ENCODE measurements at regions not wholly inside any gene's neighbourhood (a gene's known extent, or its start where the extent isn't known, plus 50 kb on each side); places are given as distances from the start of the nearest gene placed in this dataset.
"Not testable (repeated sequence)": the region's sequence is repeated elsewhere in the genome, so short reads cannot be mapped to it uniquely, and the experiment has no call there.

- DNase-seq (ENCODE audit: low read depth) = no peak
Measured at GRCh38 chrX:148080593-148080992, 99.5 kb downstream of the FMR1NB start.

- DNase-seq (ENCODE audit: low read depth) = no peak
Measured at GRCh38 chrX:148084611-148085010, 103.5 kb downstream of the FMR1NB start.

- no peak for DNase-seq (ENCODE audit: low read depth)
Measured at GRCh38 chrX:148120151-148120550, 139.0 kb downstream of the FMR1NB start.

- DNase-seq (ENCODE audit: low read depth) = no peak
Measured at GRCh38 chrX:148120999-148121623, 140.0 kb downstream of the FMR1NB start.

GRCh38 chrX:148128872-148129505 is 147.9 kb downstream of the FMR1NB start:
- DNase-seq (ENCODE audit: low read depth) = not testable (repeated sequence)

- DNase-seq (ENCODE audit: low read depth) = no peak
Measured at GRCh38 chrX:148133105-148133725, 152.1 kb downstream of the FMR1NB start.

GRCh38 chrX:148134578-148134977 is 153.4 kb downstream of the FMR1NB start:
- no peak for DNase-seq (ENCODE audit: low read depth)

- DNase-seq (ENCODE audit: low read depth) = no peak
Measured at GRCh38 chrX:148135738-148136137, 154.6 kb downstream of the FMR1NB start.

- no peak for DNase-seq (ENCODE audit: low read depth)
Measured at GRCh38 chrX:148146121-148146520, 165.0 kb downstream of the FMR1NB start.

- no peak for DNase-seq (ENCODE audit: low read depth)
Measured at GRCh38 chrX:148156986-148157385, 175.8 kb downstream of the FMR1NB start.

- DNase-seq (ENCODE audit: low read depth) = no peak
Measured at GRCh38 chrX:148159796-148160195, 178.7 kb downstream of the FMR1NB start.

- DNase-seq (ENCODE audit: low read depth) = no peak
Measured at GRCh38 chrX:148161701-148162100, 180.6 kb downstream of the FMR1NB start.

- DNase-seq (ENCODE audit: low read depth) = no peak
Measured at GRCh38 chrX:148185631-148186030, 204.5 kb downstream of the FMR1NB start.

GRCh38 chrX:148192547-148192946 is 211.4 kb downstream of the FMR1NB start:
- no peak for DNase-seq (ENCODE audit: low read depth)

GRCh38 chrX:148193759-148194158 is 212.6 kb downstream of the FMR1NB start:
- no peak for DNase-seq (ENCODE audit: low read depth)

- no peak for DNase-seq (ENCODE audit: low read depth)
Measured at GRCh38 chrX:148203531-148203930, 222.4 kb downstream of the FMR1NB start.

- DNase-seq (ENCODE audit: low read depth) = no peak
Measured at GRCh38 chrX:148204195-148204594, 223.1 kb downstream of the FMR1NB start.

- DNase-seq (ENCODE audit: low read depth) = no peak
Measured at GRCh38 chrX:148214786-148215185, 233.6 kb downstream of the FMR1NB start.

GRCh38 chrX:148215726-148216125 is 234.6 kb downstream of the FMR1NB start:
- no peak for DNase-seq (ENCODE audit: low read depth)

GRCh38 chrX:148223361-148223760 is 242.2 kb downstream of the FMR1NB start:
- no peak for DNase-seq (ENCODE audit: low read depth)

GRCh38 chrX:148228521-148228920 is 247.4 kb downstream of the FMR1NB start:
- DNase-seq (ENCODE audit: low read depth) = no peak

- DNase-seq (ENCODE audit: low read depth) = no peak
Measured at GRCh38 chrX:148229801-148230303, 248.7 kb downstream of the FMR1NB start.

GRCh38 chrX:148259990-148260389 is 240.4 kb upstream of the AFF2 start:
- DNase-seq (ENCODE audit: low read depth) = no peak

Data from activated T-cell treated with anti-CD3 and anti-CD28 coated beads for 24 hours (primary cell).